HCEC 1CT (cell line): ENCODE measurements at regions not wholly inside any gene's neighbourhood (a gene's known extent, or its start where the extent isn't known, plus 50 kb on each side); places are given as distances from the start of the nearest gene placed in this dataset.
A peak's percentile ranks its signal among the peaks of the same experiment; 100 is the strongest.

Experiments used
- DNase-seq: peaks from one replicate; pipeline ENCODE4 v3.0.0-alpha.2; 2017

DNA sequence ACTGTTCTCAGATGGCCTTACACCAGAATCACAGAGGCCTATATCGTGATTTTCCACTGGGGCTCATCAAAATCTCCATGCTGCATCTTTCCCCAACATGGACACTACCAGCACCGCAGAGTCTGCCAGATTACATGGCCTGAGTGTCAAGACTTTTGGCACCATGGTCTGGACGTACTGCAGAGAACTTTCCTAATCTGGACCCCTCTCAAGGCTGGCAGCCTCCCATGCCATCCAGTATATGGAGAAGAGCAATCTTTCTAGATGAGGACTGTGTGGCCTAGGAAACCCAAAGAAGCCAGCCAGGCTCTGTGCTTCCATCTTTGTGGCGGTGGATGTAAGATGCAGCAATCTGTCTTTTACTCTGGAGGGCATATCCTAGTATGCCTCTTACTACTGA lies 139.2 kb downstream of the ADAMTS15 start:
- no peak for DNase-seq

DNA sequence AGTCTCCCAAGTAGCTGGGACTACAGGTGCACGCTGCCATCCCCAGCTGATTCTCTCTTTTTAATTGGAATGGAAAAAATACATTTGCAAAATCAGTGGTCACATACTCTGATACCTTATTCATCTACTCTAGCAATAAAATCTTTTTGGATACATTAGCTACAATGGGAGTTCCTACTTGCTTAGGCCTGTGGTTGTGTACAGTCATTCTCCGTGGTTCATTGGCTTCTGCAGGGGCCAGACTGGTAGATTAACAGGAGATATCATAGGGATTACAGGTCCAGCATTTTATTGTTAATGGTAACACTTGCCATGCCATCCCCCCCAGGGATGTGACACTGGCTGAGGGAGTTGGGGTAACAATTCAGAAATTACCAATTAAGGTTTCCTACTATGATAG lies 140.0 kb downstream of the ADAMTS15 start:
- DNase-seq, result no peak

DNA sequence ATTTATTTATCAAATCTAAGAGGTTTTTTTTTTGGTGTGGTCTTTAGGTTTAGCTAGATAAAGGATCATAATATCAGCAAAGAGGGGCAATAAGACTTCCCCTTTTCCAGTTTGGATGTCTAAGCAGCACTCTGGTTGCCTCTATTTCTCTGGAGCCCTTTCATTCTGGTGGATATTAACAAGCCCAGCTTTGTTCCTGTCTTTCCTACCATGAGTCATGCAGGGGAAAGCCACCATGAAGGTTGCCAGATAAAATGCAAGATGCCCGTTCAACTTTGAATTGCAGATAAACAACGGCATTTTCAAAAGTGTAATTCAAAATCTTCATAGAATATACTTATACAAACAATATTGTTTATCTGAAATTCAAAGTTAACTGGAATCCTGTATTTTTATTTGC lies 143.6 kb downstream of the ADAMTS15 start:
- DNase-seq, result no peak

DNA sequence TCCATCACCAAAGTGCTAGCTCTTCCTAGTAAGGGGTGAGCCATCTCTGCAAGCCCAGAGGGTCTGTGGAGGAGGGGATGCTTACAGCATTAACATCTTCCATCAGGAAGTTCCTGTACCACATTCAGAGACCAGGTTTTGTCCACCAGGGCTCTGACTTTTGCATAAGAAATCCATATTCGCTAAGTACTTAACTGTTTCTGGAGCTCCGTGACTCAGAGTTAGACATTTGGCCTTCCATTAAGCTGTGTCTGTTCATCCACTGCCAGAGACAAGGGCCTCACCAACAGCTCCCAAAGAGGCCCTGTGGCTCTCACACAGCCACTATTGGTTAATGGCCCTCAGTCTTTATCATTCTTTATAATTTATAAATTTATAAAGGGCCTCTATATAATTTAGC lies 144.6 kb downstream of the ADAMTS15 start:
- no peak for DNase-seq

DNA sequence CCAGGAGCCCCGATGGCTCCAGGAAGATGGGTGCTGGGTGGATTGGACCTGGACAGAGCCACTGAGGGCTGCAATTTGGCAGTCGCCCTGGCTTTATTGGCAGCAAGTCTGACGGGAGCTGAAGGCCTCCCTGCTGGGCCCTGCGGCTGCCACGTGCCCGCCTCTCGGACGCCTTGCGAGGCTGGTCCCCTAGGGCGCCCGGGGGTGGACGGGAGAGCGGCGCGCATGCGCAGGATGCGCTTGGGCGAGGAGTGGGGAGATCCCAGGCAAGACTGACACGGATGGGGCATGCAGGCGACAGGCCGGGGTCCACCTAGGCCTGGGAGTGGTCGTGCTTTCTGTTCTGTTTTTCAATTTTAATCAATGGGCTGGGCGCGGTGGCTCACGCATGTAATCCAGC lies 150.0 kb downstream of the ADAMTS15 start:
- DNase-seq, result no peak

DNA sequence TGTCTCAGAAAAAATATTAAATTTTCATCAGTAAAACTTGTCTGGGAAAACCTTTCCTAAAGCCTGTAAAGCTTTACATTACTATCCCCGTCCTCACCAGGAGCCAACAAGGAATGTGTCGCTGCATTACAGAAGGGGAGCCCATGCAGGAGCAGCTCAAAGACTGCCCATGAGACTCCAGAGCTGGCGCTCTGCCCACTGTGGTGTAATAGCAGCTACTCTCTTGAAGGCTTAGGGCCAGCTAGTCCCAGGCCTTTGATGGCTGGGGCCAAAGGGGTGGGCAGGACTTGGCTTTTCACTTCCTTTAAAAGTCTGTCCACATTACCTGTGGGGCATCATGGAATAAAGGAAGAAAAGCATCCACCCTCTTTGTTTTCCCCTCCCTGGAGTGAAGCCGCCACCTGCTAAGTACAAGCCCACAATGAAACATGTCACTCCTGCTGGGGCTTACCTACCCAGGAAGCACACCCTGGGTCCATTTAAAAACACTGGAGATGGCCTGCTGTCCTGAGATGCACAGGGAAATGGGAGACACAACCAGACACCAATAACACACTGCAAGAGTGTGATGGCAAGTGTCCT lies 150.7 kb downstream of the ADAMTS15 start:
- no peak for DNase-seq

DNA sequence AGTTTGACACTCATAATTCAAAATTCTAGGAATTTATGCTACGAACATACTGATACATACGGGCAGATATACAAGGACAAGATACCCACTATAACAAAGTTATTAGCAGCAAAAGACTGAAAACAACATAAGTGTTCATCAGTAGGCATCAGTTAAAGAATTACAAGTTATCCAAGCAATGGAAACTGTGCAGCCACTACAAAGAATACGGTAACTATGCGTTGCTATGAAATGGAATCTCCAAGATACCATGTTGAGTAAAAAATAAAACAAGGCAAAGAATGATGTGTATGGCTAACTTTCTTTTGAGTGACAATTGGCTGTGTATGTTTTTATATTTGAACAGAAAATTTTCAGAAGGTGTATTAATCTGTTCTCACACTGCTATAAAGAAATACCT lies 151.7 kb downstream of the ADAMTS15 start:
- DNase-seq, result no peak

DNA sequence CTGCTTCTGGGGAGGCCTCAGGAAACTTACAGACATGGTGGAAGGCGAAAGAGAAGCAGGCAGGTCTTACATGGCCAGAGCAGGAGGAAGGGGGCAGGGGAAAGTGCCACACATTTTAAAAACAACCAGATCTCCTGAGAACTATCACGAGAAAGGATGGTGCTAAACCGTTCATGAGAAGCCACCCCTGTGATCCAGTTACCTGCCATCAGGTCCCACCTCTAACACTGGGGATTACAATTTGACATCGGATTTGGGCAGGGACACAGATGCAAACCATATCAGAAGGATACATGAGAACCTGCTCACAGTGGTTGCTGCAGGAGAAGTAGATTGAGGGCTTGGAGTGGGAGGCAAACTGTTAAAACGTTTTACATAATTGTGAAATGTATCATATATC lies 152.2 kb downstream of the ADAMTS15 start:
- no peak for DNase-seq

DNA sequence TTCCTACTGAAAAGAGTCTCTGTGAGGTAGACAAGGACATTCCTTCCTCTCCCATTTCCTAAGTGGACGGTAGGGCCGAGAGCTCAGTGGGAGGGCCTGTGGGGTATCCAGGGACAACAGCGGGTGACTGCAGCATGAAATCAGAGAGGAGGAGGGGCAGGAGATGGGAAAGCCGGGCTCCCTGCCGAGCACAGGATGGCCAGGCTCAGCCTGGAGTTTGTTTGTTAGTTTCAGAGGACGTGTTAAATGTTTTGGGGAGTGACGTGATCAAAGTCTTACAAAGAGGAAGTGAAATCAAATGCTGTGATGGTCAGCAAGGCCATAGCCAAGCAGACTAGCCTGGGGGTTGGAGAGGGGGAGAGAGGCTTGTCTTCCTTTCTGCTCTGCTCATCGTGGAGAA lies 152.7 kb downstream of the ADAMTS15 start:
- DNase-seq, result peak; percentile 37

DNA sequence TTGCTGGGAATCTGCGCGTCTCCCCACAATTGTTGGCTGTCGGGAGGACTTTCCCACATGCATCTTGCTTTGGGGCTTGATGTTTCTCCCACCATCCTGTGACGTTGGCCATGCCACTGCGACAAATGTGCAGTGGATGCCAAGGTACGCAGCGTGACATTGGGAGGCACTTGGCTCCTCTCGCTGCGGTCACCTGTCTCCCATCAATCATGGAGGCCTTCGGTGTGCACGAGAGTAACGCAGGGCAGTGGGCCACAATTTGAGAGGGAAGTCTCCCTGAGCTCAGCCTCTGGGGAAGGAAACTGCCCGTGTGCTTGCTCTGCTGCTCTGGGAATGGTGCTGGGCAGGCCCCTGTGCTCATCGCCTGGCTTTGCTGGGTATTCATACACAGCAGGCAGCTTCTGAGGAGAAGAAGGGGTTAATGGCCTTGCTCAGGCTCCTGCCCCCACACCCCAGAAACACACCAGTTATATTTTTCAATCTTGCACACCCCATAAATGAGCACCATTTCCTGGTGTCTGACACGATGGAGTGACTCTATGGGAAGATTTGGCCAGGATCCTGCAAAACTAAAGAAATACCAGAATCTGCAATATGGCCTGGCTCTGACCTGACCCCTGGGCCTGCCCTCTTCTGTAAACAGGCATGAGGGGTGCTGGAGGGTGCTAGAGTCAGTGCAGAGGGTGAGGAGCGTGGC lies 153.5 kb downstream of the ADAMTS15 start:
- DNase-seq, result no peak

DNA sequence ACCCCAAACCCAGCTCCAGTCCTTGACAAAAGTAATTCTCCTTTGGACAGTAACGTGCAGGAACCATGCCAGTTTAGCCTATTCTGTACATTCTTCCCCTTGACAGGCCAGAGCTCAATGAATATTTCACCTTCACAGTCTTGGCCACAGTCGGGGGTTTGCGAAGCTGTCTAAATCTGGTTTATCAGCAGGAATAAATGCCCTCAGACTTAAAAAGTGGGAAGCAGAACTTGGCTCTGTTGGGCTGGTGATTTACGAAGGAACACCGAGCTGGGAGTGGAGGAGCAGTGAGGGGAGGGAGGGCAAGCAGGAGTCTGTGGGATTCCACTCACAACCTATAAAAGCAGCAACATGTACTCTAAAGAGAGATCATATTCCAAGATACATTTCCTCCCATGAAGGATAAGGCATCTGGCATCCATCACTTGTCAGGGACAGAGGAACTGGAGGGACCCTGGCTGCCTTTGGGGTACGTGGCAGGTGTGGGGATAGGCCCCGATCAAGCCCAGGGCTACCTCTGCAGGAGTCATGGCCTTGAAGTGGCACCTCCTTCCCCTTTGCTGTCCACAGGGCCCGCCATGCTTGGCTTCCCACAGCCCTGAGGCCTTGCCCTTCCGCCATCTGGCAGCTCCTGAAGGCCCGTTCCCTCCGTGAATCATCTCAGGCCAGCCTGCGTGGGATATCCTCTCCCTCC lies 154.3 kb downstream of the ADAMTS15 start:
- no peak for DNase-seq

DNA sequence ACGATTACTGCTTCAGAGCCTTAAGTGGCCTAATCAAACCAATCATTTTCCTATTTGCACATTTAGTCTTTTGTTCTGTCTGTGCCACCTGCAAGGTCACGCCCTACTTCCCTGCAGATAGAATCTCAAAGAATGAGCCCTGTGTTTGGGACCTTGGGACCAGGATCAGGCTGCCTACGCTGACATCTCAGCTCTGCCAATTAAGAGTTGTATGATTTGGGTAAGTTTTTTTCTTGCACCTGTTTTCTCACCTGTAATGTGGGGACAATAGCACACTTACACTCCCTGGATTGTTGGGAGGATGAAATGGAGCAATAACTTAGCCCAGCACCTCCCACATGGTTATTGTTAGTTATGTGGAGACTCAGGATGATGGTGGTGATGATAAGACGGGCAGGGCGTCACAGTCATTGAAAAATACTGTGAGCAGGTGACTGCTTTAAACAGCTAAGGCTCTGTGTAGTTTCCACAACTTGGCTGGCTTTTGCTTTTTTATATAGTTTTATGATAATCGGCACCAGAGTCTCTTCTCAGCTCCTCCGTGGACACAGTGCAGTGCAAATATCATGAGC lies 155.0 kb downstream of the ADAMTS15 start:
- DNase-seq, result no peak

DNA sequence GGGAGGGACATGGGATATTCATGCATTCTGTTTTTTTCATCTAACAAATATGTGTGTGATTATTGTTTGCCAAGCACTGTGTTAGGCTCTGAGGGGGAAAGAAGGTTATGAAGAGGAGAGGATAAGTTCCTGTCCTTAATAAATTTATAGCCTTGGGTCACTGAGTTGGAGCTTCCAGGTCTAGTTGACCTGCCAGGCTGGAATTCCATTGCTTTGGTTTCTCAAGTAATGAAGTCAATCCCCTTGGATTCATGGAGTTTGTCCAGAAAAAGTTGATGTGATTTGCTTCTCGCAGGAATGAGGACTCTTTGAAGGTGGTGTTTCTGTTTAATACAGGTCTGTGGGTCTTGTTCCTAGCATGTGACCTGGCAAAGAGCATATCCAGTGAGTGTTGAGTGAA lies 156.2 kb downstream of the ADAMTS15 start:
- DNase-seq, result no peak

DNA sequence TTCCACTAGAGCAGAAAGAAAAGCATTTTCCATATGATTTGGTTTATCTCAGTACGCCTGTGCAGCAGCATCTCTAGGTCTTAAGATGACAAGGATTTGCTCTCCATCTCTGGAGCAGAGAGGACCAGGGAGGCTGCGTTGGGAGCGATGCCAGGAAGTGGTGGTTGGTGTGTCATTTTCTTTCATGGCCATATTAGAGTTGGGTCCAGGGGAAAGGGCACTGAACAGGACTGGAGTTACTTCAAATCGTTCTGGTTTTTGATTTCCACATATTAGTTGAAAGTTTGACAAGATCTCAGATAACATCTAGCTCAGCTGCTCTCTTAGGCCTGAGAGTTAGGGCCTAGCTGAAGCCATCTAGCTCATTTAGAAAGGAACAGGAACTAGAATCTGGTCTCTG lies 157.7 kb downstream of the ADAMTS15 start:
- no peak for DNase-seq

DNA sequence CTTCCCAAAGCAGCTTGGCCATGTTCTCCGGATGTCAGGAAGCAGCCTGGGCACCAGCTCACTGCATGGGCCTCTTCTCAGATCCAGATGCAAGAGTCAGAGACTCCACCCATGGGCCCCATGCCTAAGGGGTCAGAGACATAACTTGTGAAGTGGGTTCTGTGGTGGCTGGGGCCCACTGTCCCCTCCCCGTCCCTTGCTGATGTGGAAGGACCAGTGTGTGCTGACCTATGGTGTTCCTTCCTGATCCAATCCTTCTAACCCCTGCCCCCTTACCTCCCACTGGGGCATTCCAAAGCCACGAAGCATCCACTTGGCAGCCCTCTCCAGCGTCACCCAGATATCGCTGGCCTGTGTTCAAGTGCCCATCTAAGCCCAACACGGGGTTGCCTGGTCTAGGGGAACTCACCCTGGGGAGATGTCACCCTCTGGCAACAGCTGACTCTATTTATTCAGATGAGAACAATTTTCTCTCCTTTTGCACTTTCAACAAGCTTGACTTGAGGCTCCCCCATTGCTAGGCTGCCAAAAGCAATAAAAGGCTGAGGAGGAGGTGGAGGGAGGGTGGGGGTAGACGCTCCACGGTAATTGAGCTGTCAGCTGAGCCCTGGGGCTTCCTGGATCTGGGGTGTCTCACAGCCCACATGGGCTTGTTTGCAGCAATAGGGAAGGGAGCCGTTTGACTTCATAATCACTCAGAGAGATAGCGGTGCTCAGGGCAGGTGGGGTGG lies 158.5 kb downstream of the ADAMTS15 start:
- no peak for DNase-seq

DNA sequence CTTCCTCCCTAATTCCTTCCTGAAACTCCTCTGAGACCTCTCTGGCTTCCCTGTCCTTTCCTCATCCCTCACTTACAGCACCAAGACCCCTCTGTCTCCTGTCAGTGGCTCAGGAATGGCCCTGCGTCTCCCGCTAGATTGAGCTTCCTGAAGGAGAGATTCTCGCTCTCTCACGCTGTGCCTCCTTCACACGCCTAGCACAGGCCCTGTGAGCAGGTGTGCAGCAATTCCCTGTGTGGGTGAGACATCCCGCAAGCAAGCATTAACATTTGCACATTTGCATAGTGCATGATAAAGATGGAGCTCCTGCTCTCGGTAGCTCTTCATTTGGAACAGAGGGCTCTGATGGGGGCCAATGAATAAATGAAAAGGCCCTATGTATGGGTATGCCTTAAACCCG lies 159.8 kb downstream of the ADAMTS15 start:
- no peak for DNase-seq

DNA sequence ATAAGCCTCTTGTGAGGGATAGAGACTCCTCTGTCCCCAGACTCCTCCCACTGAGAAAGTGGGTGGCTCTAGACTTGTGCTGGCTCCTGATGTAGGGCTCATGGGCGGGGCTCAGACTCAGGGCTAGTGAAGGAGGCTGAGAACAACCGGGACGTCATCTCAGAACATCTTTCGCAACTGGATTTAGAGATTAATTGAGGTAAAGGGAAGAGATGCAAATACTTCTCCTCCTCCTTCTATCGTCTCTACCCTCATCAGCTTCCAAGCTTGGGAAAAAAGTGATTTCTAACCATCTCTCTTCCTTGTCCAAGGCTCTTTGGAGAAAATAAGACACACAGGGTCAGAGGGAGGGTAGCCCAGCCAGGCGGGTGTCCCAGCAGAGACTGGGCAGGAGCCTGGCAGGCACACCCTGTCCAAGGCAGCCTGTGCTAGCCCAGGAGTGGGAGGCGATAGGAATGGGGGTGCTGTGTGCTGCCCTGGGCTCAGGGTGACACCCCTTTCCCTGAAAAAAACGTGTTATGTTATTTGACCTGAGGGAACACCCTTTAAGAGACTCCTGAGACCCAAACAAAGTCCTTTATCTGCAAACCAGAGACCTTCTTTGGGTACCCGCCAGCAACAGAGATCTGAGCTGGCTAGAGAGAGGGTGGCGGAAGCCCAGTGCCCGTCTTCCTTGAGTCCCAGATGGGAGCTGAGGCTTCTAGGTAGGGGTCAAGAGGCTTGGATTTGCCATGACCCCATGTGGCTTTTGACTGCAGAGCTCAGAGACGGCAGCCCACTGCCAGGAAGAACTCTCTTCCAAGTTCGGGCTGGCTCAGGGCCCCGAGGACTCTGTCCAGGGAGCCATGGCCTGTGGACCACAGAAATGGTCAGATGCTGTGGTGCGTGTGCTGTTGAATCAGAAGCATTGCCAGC lies 160.9 kb downstream of the ADAMTS15 start:
- peak; percentile 25 for DNase-seq

DNA sequence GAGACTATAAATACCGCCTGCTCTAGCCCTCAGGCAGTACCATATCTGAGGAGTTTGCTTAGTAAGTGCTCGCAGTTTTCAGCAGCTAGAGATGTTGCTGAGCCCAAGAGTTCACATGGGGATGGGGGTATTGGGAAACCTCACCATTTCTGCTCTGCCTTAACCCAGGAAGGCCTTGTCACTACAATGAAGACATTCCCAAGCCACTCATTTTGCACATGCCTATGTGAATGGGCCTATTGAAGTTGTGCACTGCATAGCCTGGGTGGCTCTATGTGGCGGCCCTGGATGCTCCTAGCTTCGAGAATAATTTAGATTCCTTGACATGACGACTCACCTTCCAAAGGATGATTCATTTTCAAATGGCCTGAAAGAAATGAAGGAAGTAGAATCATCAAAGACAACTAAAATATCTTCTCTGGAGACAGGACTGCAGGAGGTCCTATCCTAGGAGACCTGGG lies 163.4 kb downstream of the ADAMTS15 start:
- DNase-seq, result peak; percentile 63

DNA sequence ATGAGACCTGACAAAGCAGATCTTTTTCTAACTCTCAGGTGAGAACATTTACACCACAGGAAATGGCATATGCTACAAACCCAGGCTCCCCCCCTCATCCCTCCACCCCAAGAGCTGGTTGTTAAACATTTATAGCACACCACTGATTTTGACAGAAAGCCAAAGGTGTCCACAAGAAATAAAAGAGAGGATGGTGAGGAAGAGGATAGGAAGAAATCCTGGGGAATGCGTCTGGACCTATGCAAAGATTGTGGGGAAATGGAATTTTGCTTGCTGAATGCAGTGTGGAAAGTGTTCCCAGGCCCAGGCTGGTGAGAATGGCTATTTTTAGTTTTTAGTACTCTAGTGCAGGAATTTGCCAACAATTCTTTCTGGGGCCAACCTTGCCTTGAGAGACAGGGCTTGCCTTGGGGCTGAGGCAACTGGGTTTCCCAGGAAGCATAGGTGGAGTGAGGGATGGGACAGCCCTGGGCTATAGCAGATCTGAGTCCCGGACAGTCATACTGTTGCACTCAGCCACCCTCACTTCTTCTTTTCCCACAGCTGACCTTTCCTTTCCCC lies 163.9 kb downstream of the ADAMTS15 start:
- no peak for DNase-seq

DNA sequence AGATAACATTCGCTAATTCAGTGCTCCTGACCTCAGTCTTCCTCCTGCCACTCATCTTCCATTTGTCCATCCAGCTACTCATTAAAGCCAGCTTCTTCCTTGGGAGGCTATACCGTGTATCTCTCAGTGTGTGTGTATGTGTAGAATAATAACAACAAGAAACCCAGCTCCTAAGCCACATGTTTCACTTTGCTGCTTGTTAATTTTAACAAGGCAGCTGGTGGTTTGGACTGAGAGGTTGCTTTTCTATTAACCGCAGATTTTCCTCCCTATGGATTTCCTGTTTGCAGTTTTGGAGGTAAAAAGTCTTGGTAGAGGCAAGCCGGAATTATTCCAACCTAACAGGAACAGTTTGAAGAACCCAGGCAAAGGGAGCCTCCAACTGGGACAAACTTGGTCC lies 165.0 kb downstream of the ADAMTS15 start:
- no peak for DNase-seq

DNA sequence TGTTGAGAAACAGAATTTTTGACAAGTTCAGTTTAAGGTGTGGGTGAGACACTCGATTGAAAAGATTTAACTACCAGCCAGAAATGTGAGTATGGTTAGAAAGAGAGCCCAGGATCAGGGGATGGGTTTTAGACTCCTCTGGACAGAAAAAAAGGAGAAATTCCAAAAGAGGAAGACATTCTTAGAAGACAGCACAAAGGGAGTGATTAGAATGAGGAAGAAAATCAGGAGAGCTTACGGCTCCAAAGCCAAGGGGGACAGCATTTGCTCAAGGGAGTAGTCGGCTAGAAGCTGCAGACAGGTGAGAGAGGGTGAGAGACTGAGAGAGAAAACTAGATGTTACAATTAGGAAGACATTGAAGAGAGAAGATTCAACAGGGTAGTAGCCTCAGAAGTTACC lies 166.1 kb downstream of the ADAMTS15 start:
- DNase-seq, result no peak

DNA sequence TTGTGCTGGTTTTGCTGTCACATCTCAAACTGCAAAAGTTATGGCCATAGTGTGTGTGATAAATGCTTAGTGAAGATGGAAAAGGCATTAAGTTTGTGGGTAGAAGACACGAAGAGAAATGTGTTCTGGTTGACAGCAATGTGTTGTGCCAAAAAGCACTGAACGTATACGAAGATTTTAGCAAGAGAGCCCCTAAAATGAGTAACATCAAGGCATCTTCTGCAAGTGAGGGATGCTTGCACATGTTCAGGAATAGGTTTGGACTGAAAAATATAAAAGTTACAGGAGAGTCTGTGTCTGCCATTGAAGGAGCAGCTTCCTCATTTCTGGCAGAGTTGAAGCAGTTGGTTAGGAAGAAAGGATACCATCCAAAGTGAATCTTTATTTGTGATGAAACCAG lies 167.1 kb downstream of the ADAMTS15 start:
- DNase-seq, result no peak
